HepG2 (cell line): ENCODE measurements at regions not wholly inside any gene's neighbourhood (a gene's known extent, or its start where the extent isn't known, plus 50 kb on each side); places are given as distances from the start of the nearest gene placed in this dataset.

ENCODE experiments used
- ATAC-seq: fragments of 200-7000 bp; cut with Tn5 transposase; 3 replicates; pipeline ENCODE4 v1.9.1; 2020; ENCODE audit warnings: mild to moderate bottlenecking, moderate library complexity
- BruUV-seq: library from RNA; stranded (reverse); fragments of 400-500 nt; replicated peaks from 2 replicates; lab custom pipeline; 2021; lab: Mats Ljungman, UMichigan
- CTCF ChIA-PET: fragments of 300-600 bp; formaldehyde crosslinking; extraction: SDS; loops from one replicate; lab custom pipeline; 2021; ENCODE audit warnings: low total read pairs, inconsistent platforms, low intra/inter-chr PET ratio; lab: Yijun Ruan, JAX
- POLR2A ChIA-PET: fragments of 350-600 bp; sonication (Branson Sonifier 250); formaldehyde crosslinking; loops from one replicate; lab custom pipeline; 2020; ENCODE audit warnings: antibody characterized with exemption, inconsistent platforms; lab: Yijun Ruan, JAX
- DNase-seq: peaks from one replicate; pipeline ENCODE4 v3.0.0-alpha.2; 2015; ENCODE audit warnings: low spot score
- FAIRE-seq: peaks from 3 replicates; lab custom pipeline; 2011; peaks lifted over from hg19 to GRCh38; lab: Jason Lieb, UNC
- H2AFZ ChIP-seq: one replicate; pipeline ENCODE4 v1.6.1; 2011; ENCODE audit warnings: low read length, inconsistent platforms
- H3K27ac ChIP-seq: fragments of 300-600 bp; 3 replicates; pipeline ENCODE4 v1.8.0; 2011; ENCODE audit warnings: mixed run types, mild to moderate bottlenecking, mixed read lengths, low read length, inconsistent platforms; ENCODE audit not compliant: insufficient read depth; ENCODE audit errors: extremely low read length
- H3K27me3 ChIP-seq, 2 experiments: fragments of 200-600 bp in 1 of 2; 2 replicates in 1 of 2; 3 replicates in 1 of 2; pipeline versions ENCODE4 v1.6.0 to v1.8.0; 2011; ENCODE audit warnings: low read length in 2 of 2, mild to moderate bottlenecking in 2 of 2, moderate library complexity in 2 of 2, inconsistent platforms in 1 of 2; ENCODE audit not compliant: insufficient read depth in 2 of 2, control insufficient read depth in 1 of 2
- H3K36me3 ChIP-seq, 2 experiments: fragments of 200-600 bp in 1 of 2; replicated peaks in 1 of 2; 2 replicates in 1 of 2; 3 replicates in 1 of 2; pipeline versions ENCODE4 v1.5.1 to v1.8.0; 2011; ENCODE audit warnings: low read length in 2 of 2, inconsistent platforms in 1 of 2; ENCODE audit not compliant: insufficient read depth in 2 of 2, control insufficient read depth in 1 of 2
- H3K4me1 ChIP-seq: 2 replicates; pipeline ENCODE4 v1.5.1; 2012; ENCODE audit warnings: low read length, inconsistent platforms; ENCODE audit not compliant: insufficient read depth
- H3K4me2 ChIP-seq: 2 replicates; pipeline ENCODE4 v1.6.0; 2011; ENCODE audit warnings: low read depth, low read length, inconsistent platforms
- H3K4me3 ChIP-seq, 3 experiments: fragments of 200-600 bp in 1 of 3; sonication (generic), shearing (Covaris generic) in 1 of 3; replicated peaks in 1 of 3; 2 replicates each; pipeline ENCODE4 v1.5.1; 2011 to 2016; ENCODE audit warnings: low read length in 3 of 3, inconsistent platforms in 2 of 3, low read depth in 2 of 3, mild to moderate bottlenecking in 2 of 3, control low read depth in 1 of 3, mixed read lengths in 1 of 3; ENCODE audit not compliant: insufficient read depth in 1 of 3
- H3K79me2 ChIP-seq: one replicate; pipeline ENCODE4 v1.6.1; 2011; ENCODE audit warnings: low read length, inconsistent platforms; ENCODE audit not compliant: insufficient read depth
- H3K9ac ChIP-seq: 2 replicates; pipeline ENCODE4 v1.6.0; 2011; ENCODE audit warnings: mild to moderate bottlenecking, low read depth, low read length, inconsistent platforms; ENCODE audit not compliant: insufficient read depth
- H3K9me3 ChIP-seq: 2 replicates; pipeline ENCODE4 v1.5.1; 2012; ENCODE audit warnings: mild to moderate bottlenecking, low read length
- H4K20me1 ChIP-seq: 2 replicates; pipeline ENCODE4 v1.6.0; 2011; ENCODE audit warnings: inconsistent platforms, mild to moderate bottlenecking, low read length, moderate library complexity; ENCODE audit not compliant: insufficient read depth
- ARNTL ChIP-seq: sonication (generic); formaldehyde crosslinking; IDR thresholded peaks from 2 replicates; pipeline ENCODE4 v1.4.0; 2020; ENCODE audit warnings: mild to moderate bottlenecking, missing genetic modification reagents
- CTCF ChIP-seq: sonication (generic); formaldehyde crosslinking; IDR thresholded peaks from 2 replicates; pipeline ENCODE4 v1.5.0; 2020; ENCODE audit warnings: mild to moderate bottlenecking, missing genetic modification reagents, moderate library complexity
- FOSL2 ChIP-seq: sonication (generic); formaldehyde crosslinking; IDR thresholded peaks from 2 replicates; pipeline ENCODE4 v1.4.0; 2020; ENCODE audit warnings: missing genetic modification reagents
- FOXC1 ChIP-seq: sonication (generic); formaldehyde crosslinking; IDR thresholded peaks from 2 replicates; pipeline ENCODE4 v1.8.0; 2022; ENCODE audit warnings: mild to moderate bottlenecking, missing genetic modification reagents, borderline replicate concordance
- JUN ChIP-seq: sonication (generic); formaldehyde crosslinking; IDR thresholded peaks from 2 replicates; pipeline ENCODE4 v1.4.0; 2020; ENCODE audit warnings: mild to moderate bottlenecking, missing genetic modification reagents
- MED13 ChIP-seq: sonication (generic); formaldehyde crosslinking; IDR thresholded peaks from 2 replicates; pipeline ENCODE4 v1.5.0; 2020; ENCODE audit warnings: missing genetic modification reagents
- MLX ChIP-seq: IDR thresholded peaks from 2 replicates; pipeline ENCODE4 v1.6.1; 2016
- RXRA ChIP-seq: sonication (generic); formaldehyde crosslinking; IDR thresholded peaks from 2 replicates; pipeline ENCODE4 v1.5.1; 2020; ENCODE audit warnings: missing genetic modification reagents
- TAF15 ChIP-seq: fragments of 200-400 bp; formaldehyde crosslinking; IDR thresholded peaks from one replicate; pipeline ENCODE4 v1.6.1; 2018; ENCODE audit warnings: mild to moderate bottlenecking, low read depth, low read length; ENCODE audit not compliant: poor library complexity, severe bottlenecking
- ZBTB14 ChIP-seq: sonication (generic); formaldehyde crosslinking; IDR thresholded peaks from 2 replicates; pipeline ENCODE4 v1.4.0; 2020; ENCODE audit warnings: missing genetic modification reagents
- ZBTB8A ChIP-seq: sonication (generic); formaldehyde crosslinking; IDR thresholded peaks from 2 replicates; pipeline ENCODE4 v1.4.0; 2020; ENCODE audit warnings: mild to moderate bottlenecking, low read depth, missing genetic modification reagents, borderline replicate concordance
- ZNF207 ChIP-seq: fragments of 450-650 bp; IDR thresholded peaks from 2 replicates; pipeline ENCODE4 v1.6.1; 2016; ENCODE audit warnings: antibody characterized with exemption, borderline replicate concordance
- ZNF260 ChIP-seq: sonication (generic); formaldehyde crosslinking; IDR thresholded peaks from 2 replicates; pipeline ENCODE4 v1.4.0; 2020; ENCODE audit warnings: missing genetic modification reagents, low read depth, mild to moderate bottlenecking, borderline replicate concordance
- ZNF367 ChIP-seq: sonication (generic); formaldehyde crosslinking; IDR thresholded peaks from 2 replicates; pipeline ENCODE4 v1.4.0; 2020; ENCODE audit warnings: missing genetic modification reagents, borderline replicate concordance
- ZNF383 ChIP-seq: sonication (generic); formaldehyde crosslinking; IDR thresholded peaks from 2 replicates; pipeline ENCODE4 v1.4.0; 2020; ENCODE audit warnings: missing genetic modification reagents, mild to moderate bottlenecking, borderline replicate concordance
- ZNF460 ChIP-seq: sonication (generic); formaldehyde crosslinking; IDR thresholded peaks from 2 replicates; pipeline ENCODE4 v1.5.1; 2020; ENCODE audit warnings: missing genetic modification reagents, mild to moderate bottlenecking, borderline replicate concordance
- ZNF850 ChIP-seq: sonication (generic); formaldehyde crosslinking; conservative IDR thresholded peaks from 2 replicates; pipeline ENCODE4 v1.9.0; 2021; ENCODE audit warnings: mild to moderate bottlenecking, missing genetic modification reagents
- WGBS: methylation state at CpG from one replicate; pipeline ENCODE4 v1.1.6; 2017; ENCODE audit warnings: low lambda C conversion rate; 5-methylcytosine and 5-hydroxymethylcytosine counted together
- in situ Hi-C: cut with HindIII; loops from 2 replicates; pipeline ENCODE4 v1.10.0; 2017; ENCODE audit warnings: low pct_unique_long_range_greater_than_20kb; ENCODE audit not compliant: extremely low pct_ligation_motif_present
- intact Hi-C: fragments of 100-400 bp; cut with micrococcal nuclease; formaldehyde crosslinking; loops from one replicate; pipeline ENCODE4 v1.10.0; 2022; ENCODE audit not compliant: unreplicated experiment
- TF ChIP-seq, protein P1 (sequence below): sonication (generic); formaldehyde crosslinking; IDR thresholded peaks from 2 replicates; pipeline ENCODE4 v1.4.0; 2020; ENCODE audit warnings: missing genetic modification reagents

DNA sequence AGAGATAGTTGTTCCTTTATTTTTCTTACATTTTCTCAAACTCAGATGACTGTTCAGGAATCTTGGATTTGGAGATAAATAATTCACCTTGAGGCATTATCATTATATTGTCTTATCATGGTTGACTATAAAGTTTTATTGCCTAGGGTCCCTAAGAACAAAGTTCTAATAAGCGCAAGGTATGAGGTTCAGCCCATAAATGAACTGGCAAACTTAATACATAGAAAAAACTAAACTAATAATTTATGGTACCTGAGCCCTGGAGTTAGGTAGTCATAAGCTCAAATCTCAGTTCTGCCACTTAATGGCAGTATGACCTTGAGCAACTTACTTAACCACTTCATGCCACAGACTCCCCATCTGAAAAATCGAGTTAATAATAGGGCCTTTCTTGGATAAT is 334.0 kb upstream of the PBX1 start (continued):
- TF ChIP-seq ZNF260 (no peak), RXRA (CRISPR knock-in tag) (no peak)

DNA sequence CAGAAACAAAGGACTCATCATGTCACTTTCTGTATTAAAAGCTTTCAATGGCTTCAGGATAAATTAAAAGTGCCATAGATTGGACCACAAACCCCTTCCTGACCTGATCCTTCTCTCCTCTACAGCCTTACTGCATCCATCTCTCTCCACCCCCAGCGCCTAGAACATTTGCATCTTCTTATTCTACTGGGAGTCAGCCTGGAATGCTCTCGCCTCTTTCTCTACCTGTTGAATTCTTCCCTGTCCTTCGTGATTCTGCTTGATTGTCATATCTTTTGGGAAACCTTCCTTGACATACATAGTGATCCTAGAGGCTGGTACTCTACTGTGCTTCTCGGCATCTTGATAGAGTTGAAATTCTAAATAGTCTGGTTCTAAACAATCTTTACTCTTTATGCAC is 332.0 kb upstream of the PBX1 start:
- H3K4me3 ChIP-seq, result no peak overlapping the region
- no peaks in the 10 kb centered on the region for H3K36me3 ChIP-seq
- intact Hi-C loops, result no loop called here
- no peaks in the 10 kb centered on the region for H4K20me1 ChIP-seq
- FAIRE-seq (no peak), DNase-seq (no peak), ATAC-seq (no peak)
- H3K4me2 ChIP-seq, result no peak overlapping the region
- no peaks in the 10 kb centered on the region for H3K4me1 ChIP-seq
- 2% methylated on average over 4 of the region's 4 CpGs for WGBS
- H3K9ac ChIP-seq, result no peak overlapping the region
- ChIA-PET POLR2A (no interaction called here), CTCF (no interaction called here)
- in situ Hi-C loops, result no loop called here
- no TSS peak for BruUV-seq
- peaks cover 84% of the 10 kb centered on the region for H3K9me3 ChIP-seq
- H3K27ac ChIP-seq, result no peak overlapping the region
- no peaks in the 10 kb centered on the region for H3K79me2 ChIP-seq
- no peaks in the 10 kb centered on the region for H3K27me3 ChIP-seq
- H2AFZ ChIP-seq, result no peak overlapping the region
- TF ChIP-seq ZNF383 (no peak), MED13 (CRISPR knock-in tag) (no peak), ZBTB14 (CRISPR knock-in tag) (no peak), FOSL2 (CRISPR knock-in tag) (no peak), ZNF850 (CRISPR knock-in tag) (no peak), TAF15 (no peak), CTCF (CRISPR knock-in tag) (no peak), MLX (CRISPR knock-in tag) (no peak), ZNF460 (CRISPR knock-in tag) (no peak), JUN (no peak), ZNF367 (CRISPR knock-in tag) (no peak), FOXC1 (no peak), ARNTL (CRISPR knock-in tag) (no peak), ZNF207 (no peak), ZBTB8A (CRISPR knock-in tag) (no peak)
- TF ChIP-seq, protein P1, sequence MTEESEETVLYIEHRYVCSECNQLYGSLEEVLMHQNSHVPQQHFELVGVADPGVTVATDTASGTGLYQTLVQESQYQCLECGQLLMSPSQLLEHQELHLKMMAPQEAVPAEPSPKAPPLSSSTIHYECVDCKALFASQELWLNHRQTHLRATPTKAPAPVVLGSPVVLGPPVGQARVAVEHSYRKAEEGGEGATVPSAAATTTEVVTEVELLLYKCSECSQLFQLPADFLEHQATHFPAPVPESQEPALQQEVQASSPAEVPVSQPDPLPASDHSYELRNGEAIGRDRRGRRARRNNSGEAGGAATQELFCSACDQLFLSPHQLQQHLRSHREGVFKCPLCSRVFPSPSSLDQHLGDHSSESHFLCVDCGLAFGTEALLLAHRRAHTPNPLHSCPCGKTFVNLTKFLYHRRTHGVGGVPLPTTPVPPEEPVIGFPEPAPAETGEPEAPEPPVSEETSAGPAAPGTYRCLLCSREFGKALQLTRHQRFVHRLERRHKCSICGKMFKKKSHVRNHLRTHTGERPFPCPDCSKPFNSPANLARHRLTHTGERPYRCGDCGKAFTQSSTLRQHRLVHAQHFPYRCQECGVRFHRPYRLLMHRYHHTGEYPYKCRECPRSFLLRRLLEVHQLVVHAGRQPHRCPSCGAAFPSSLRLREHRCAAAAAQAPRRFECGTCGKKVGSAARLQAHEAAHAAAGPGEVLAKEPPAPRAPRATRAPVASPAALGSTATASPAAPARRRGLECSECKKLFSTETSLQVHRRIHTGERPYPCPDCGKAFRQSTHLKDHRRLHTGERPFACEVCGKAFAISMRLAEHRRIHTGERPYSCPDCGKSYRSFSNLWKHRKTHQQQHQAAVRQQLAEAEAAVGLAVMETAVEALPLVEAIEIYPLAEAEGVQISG (CRISPR knock-in tag), result no peak
